GM12878 (cell line): ENCODE measurements at regions not wholly inside any gene's neighbourhood (a gene's known extent, or its start where the extent isn't known, plus 50 kb on each side); places are given as distances from the start of the nearest gene placed in this dataset.

Experiments
- ATAC-seq: fragments of 200-7000 bp; cut with Tn5 transposase; 3 replicates; pipeline ENCODE4 v1.9.1; 2020; ENCODE audit warnings: mild to moderate bottlenecking, moderate library complexity
- BruUV-seq: library from RNA; stranded (reverse); fragments of 400-500 nt; replicated peaks from 2 replicates; lab custom pipeline; 2021; lab: Mats Ljungman, UMichigan
- CTCF ChIA-PET: fragments of 300-600 bp; sonication (Branson Sonifier 250); formaldehyde crosslinking; extraction: SDS; loops from one replicate; lab custom pipeline; 2021; ENCODE audit warnings: inconsistent platforms; lab: Yijun Ruan, JAX
- POLR2A ChIA-PET: fragments of 350-600 bp; formaldehyde crosslinking; extraction: SDS; loops from one replicate; lab custom pipeline; 2021; ENCODE audit warnings: inconsistent platforms; lab: Charles Lee
- RAD21 ChIA-PET: fragments of 300-600 bp; sonication (Branson Sonifier 250); formaldehyde crosslinking; loops from one replicate; lab custom pipeline; 2023; ENCODE audit warnings: antibody characterized with exemption; ENCODE audit not compliant: unreplicated experiment; lab: Charles Lee
- SMC1A ChIA-PET: fragments of 300-600 bp; sonication (Branson Sonifier 250); formaldehyde crosslinking; loops from one replicate; lab custom pipeline; 2023; ENCODE audit not compliant: unreplicated experiment, uncharacterized antibody; lab: Charles Lee
- DNase-seq: peaks from one replicate; pipeline ENCODE4 v3.0.0-alpha.2; 2011; ENCODE audit warnings: low read depth, low spot score
- FAIRE-seq: peaks from 3 replicates; lab custom pipeline; 2011; peaks lifted over from hg19 to GRCh38; lab: Jason Lieb, UNC
- H2AFZ ChIP-seq: 2 replicates; pipeline ENCODE4 v1.6.0; 2011; ENCODE audit warnings: low read depth, low read length, control low read depth; ENCODE audit not compliant: control insufficient read depth
- H3K27ac ChIP-seq: 2 replicates; pipeline ENCODE4 v1.5.1; 2011; ENCODE audit warnings: control low read depth; ENCODE audit not compliant: control insufficient read depth, insufficient read depth
- H3K27me3 ChIP-seq, 2 experiments: replicated peaks in 1 of 2; 2 replicates each; pipeline versions ENCODE4 v1.6.0 to v1.6.1; 2011; ENCODE audit warnings: low read length in 1 of 2; ENCODE audit not compliant: control insufficient read depth in 2 of 2, insufficient read depth in 2 of 2
- H3K36me3 ChIP-seq, 2 experiments: 2 replicates each; pipeline ENCODE4 v1.5.1; 2011; ENCODE audit warnings: low read length in 1 of 2; ENCODE audit not compliant: control insufficient read depth in 2 of 2, insufficient read depth in 2 of 2
- H3K4me1 ChIP-seq: 2 replicates; pipeline ENCODE4 v1.6.1; 2011; ENCODE audit warnings: mild to moderate bottlenecking, low read length, moderate library complexity, mixed read lengths; ENCODE audit not compliant: control insufficient read depth, insufficient read depth
- H3K4me2 ChIP-seq: 2 replicates; pipeline ENCODE4 v1.6.0; 2011; ENCODE audit warnings: control low read depth; ENCODE audit not compliant: control insufficient read depth, insufficient read depth
- H3K4me3 ChIP-seq: fragments of 200-600 bp; sonication (generic); 2 replicates; pipeline ENCODE4 v1.5.1; 2016
- H3K79me2 ChIP-seq: 2 replicates; pipeline ENCODE4 v1.6.0; 2011; ENCODE audit warnings: low read length; ENCODE audit not compliant: control insufficient read depth, insufficient read depth
- H3K9ac ChIP-seq: 2 replicates; pipeline ENCODE4 v1.8.0; 2011; ENCODE audit warnings: low read length, control low read depth, mixed read lengths; ENCODE audit not compliant: control insufficient read depth, insufficient read depth
- H3K9me3 ChIP-seq: replicated peaks from 3 replicates; pipeline ENCODE4 v1.5.1; 2011; ENCODE audit warnings: mild to moderate bottlenecking, low read length; ENCODE audit not compliant: control insufficient read depth, insufficient read depth
- H4K20me1 ChIP-seq: 2 replicates; pipeline ENCODE4 v1.6.0; 2011; ENCODE audit not compliant: control insufficient read depth, insufficient read depth
- ATF2 ChIP-seq: IDR thresholded peaks from 2 replicates; pipeline ENCODE4 v1.6.1; 2012; ENCODE audit warnings: low read length, inconsistent platforms
- CBFB ChIP-seq: IDR thresholded peaks from 2 replicates; pipeline ENCODE4 v1.6.1; 2016; ENCODE audit warnings: antibody characterized with exemption, low read depth
- CEBPB ChIP-seq, 2 experiments: fragments of 150-350 bp in 1 of 2; IDR thresholded peaks; 2 replicates each; pipeline ENCODE4 v1.6.1; 2012 to 2014; ENCODE audit warnings: low read depth in 2 of 2, low read length in 2 of 2, borderline replicate concordance in 1 of 2, inconsistent platforms in 1 of 2
- CREB1 ChIP-seq: IDR thresholded peaks from 2 replicates; pipeline ENCODE4 v1.6.1; 2012; ENCODE audit warnings: low read depth, mild to moderate bottlenecking, inconsistent platforms
- EGR1 ChIP-seq, 2 experiments: IDR thresholded peaks; 1 replicate in 1 of 2; 2 replicates in 1 of 2; pipeline ENCODE4 v1.6.1; 2011 to 2012; ENCODE audit warnings: low read depth in 2 of 2, low read length in 2 of 2, borderline replicate concordance in 1 of 2, mild to moderate bottlenecking in 1 of 2, moderate library complexity in 1 of 2
- ESRRA ChIP-seq: IDR thresholded peaks from 2 replicates; pipeline ENCODE4 v1.6.1; 2012; ENCODE audit warnings: mild to moderate bottlenecking, low read length, improper control_type of control experiment
- HCFC1 ChIP-seq: fragments of 150-350 bp; IDR thresholded peaks from 2 replicates; pipeline ENCODE4 v1.6.1; 2014; ENCODE audit warnings: low read length
- IRF4 ChIP-seq: IDR thresholded peaks from 2 replicates; pipeline ENCODE4 v1.6.1; 2011; ENCODE audit warnings: low read depth, low read length
- MEF2A ChIP-seq: IDR thresholded peaks from 2 replicates; pipeline ENCODE4 v1.6.1; 2011; ENCODE audit warnings: low read depth, mild to moderate bottlenecking, low read length, moderate library complexity; ENCODE audit not compliant: insufficient read depth
- NRF1 ChIP-seq: conservative IDR thresholded peaks from 2 replicates; pipeline ENCODE4 v1.6.1; 2011; ENCODE audit warnings: mild to moderate bottlenecking, low read depth, low read length, improper control_type of control experiment
- POLR2AphosphoS5 ChIP-seq: IDR thresholded peaks from 2 replicates; pipeline ENCODE4 v1.6.1; 2011; ENCODE audit warnings: mild to moderate bottlenecking, low read length, inconsistent platforms
- RB1 ChIP-seq: fragments of 450-650 bp; formaldehyde crosslinking; IDR thresholded peaks from 2 replicates; pipeline ENCODE4 v1.6.1; 2017; ENCODE audit warnings: mild to moderate bottlenecking, borderline replicate concordance
- RBBP5 ChIP-seq: fragments of 200-600 bp; sonication (generic); conservative IDR thresholded peaks from 2 replicates; pipeline ENCODE4 v1.6.1; 2016
- SMC3 ChIP-seq: IDR thresholded peaks from 2 replicates; pipeline ENCODE4 v1.6.1; 2011; ENCODE audit warnings: low read length, improper control_type of control experiment, borderline replicate concordance
- STAT1 ChIP-seq: fragments of 450-650 bp; conservative IDR thresholded peaks from 2 replicates; pipeline ENCODE4 v1.6.1; 2014; ENCODE audit warnings: antibody characterized with exemption, mild to moderate bottlenecking
- TCF3 ChIP-seq: IDR thresholded peaks from 2 replicates; pipeline ENCODE4 v1.6.1; 2012; ENCODE audit warnings: low read depth, mild to moderate bottlenecking, low read length, borderline replicate concordance; ENCODE audit not compliant: insufficient read depth
- WGBS: methylation state at CpG from one replicate; pipeline ENCODE4 v1.1.6; 2016; ENCODE audit warnings: low lambda C conversion rate; ENCODE audit not compliant: insufficient replicate concordance, insufficient coverage; ENCODE audit errors: missing lambda C conversion rate; 5-methylcytosine and 5-hydroxymethylcytosine counted together
- in situ Hi-C: fragments of 300-500 bp; cut with MboI; formaldehyde crosslinking; loops from 9 replicates; pipeline ENCODE4 v1.14.3; 2018; ENCODE audit warnings: mixed read lengths
- intact Hi-C: fragments of 100-400 bp; cut with micrococcal nuclease; formaldehyde crosslinking; loops from one replicate; pipeline ENCODE4 v1.14.2; 2022; ENCODE audit not compliant: unreplicated experiment
- TF ChIP-seq, protein P1 (sequence below): fragments of 450-650 bp; IDR thresholded peaks from 2 replicates; pipeline ENCODE4 v1.6.1; 2014; ENCODE audit warnings: mild to moderate bottlenecking
- TF ChIP-seq, protein P2 (sequence below): IDR thresholded peaks from 2 replicates; pipeline ENCODE4 v1.6.1; 2012; ENCODE audit warnings: low read depth, low read length, improper control_type of control experiment
- TF ChIP-seq, protein P3 (sequence below): fragments of 450-650 bp; formaldehyde crosslinking; IDR thresholded peaks from 2 replicates; pipeline ENCODE4 v1.4.0; 2022; ENCODE audit warnings: mild to moderate bottlenecking, moderate library complexity

DNA sequence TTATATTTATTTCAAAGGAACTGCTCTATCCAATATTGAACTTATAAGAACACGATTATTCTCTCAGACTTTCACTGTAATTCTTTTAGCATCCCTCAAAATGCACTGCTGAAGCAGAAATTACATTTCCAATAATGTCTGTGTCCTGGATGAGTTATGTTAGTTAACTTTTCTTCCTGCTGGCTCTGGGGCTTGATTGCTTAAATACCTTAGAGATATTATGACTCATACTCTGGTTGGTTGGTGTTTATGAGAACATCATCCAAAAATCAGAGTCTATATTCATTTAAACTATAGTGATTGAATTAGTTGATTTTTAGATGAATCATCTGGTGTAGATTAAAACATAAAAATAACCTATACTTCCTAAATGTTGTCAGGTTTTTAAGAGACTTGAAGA lies 246.3 kb upstream of the VWC2 start:
- ChIA-PET SMC1A (no interaction called here), CTCF (no interaction called here), POLR2A (no interaction called here), RAD21 (no interaction called here)
- H3K4me3 ChIP-seq, result no peak overlapping the region
- FAIRE-seq (no peak), DNase-seq (no peak), ATAC-seq (no peak)
- H3K79me2 ChIP-seq, result no peaks in the 10 kb centered on the region
- H3K4me2 ChIP-seq, result no peak overlapping the region
- no TSS peak for BruUV-seq
- TF ChIP-seq ATF2 (no peak), TCF3 (no peak), ESRRA (no peak), MEF2A (no peak), CEBPB (IDR thresholded peaks at IDR 0.05; ENCODE audit: borderline replicate concordance in 1 of 2, low read depth in 2 of 2, low read length in 2 of 2) (no peak), IRF4 (no peak), HCFC1 (no peak), CBFB (no peak), POLR2AphosphoS5 (no peak), STAT1 (no peak), RBBP5 (no peak), NRF1 (no peak), CREB1 (no peak), SMC3 (no peak), EGR1 (IDR thresholded peaks at IDR 0.05; ENCODE audit: borderline replicate concordance in 1 of 2, low read depth in 2 of 2, low read length in 2 of 2) (no peak), RB1 (no peak)
- TF ChIP-seq, protein P1, sequence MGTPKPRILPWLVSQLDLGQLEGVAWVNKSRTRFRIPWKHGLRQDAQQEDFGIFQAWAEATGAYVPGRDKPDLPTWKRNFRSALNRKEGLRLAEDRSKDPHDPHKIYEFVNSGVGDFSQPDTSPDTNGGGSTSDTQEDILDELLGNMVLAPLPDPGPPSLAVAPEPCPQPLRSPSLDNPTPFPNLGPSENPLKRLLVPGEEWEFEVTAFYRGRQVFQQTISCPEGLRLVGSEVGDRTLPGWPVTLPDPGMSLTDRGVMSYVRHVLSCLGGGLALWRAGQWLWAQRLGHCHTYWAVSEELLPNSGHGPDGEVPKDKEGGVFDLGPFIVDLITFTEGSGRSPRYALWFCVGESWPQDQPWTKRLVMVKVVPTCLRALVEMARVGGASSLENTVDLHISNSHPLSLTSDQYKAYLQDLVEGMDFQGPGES, result no peak
- TF ChIP-seq, protein P2, sequence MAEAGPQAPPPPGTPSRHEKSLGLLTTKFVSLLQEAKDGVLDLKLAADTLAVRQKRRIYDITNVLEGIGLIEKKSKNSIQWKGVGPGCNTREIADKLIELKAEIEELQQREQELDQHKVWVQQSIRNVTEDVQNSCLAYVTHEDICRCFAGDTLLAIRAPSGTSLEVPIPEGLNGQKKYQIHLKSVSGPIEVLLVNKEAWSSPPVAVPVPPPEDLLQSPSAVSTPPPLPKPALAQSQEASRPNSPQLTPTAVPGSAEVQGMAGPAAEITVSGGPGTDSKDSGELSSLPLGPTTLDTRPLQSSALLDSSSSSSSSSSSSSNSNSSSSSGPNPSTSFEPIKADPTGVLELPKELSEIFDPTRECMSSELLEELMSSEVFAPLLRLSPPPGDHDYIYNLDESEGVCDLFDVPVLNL, result no peak
- TF ChIP-seq, protein P3, sequence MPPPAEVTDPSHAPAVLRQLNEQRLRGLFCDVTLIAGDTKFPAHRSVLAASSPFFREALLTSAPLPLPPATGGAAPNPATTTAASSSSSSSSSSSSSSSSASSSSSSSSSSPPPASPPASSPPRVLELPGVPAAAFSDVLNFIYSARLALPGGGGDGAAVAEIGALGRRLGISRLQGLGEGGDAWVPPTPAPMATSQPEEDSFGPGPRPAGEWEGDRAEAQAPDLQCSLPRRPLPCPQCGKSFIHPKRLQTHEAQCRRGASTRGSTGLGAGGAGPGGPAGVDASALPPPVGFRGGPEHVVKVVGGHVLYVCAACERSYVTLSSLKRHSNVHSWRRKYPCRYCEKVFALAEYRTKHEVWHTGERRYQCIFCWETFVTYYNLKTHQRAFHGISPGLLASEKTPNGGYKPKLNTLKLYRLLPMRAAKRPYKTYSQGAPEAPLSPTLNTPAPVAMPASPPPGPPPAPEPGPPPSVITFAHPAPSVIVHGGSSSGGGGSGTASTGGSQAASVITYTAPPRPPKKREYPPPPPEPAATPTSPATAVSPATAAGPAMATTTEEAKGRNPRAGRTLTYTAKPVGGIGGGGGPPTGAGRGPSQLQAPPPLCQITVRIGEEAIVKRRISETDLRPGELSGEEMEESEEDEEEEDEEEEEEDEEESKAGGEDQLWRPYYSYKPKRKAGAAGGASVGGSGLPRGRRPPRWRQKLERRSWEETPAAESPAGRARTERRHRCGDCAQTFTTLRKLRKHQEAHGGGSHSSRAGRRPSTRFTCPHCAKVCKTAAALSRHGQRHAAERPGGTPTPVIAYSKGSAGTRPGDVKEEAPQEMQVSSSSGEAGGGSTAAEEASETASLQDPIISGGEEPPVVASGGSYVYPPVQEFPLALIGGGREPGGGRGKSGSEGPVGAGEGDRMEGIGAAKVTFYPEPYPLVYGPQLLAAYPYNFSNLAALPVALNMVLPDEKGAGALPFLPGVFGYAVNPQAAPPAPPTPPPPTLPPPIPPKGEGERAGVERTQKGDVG (CRISPR knock-in tag), result no peak
- intact Hi-C loops (no loop called here), in situ Hi-C loops (no loop called here)
- no peak overlapping the region for H3K9ac ChIP-seq
- H2AFZ ChIP-seq, result no peak overlapping the region
- H3K27ac ChIP-seq, result no peak overlapping the region
- H4K20me1 ChIP-seq, result no peaks in the 10 kb centered on the region
- H3K9me3 ChIP-seq, result no peaks in the 10 kb centered on the region
- no peaks in the 10 kb centered on the region for H3K4me1 ChIP-seq
- H3K27me3 ChIP-seq, result no peaks in the 10 kb centered on the region
- 0% methylated on average over 1 of the region's 1 CpG for WGBS
- H3K36me3 ChIP-seq, result no peaks in the 10 kb centered on the region
